T-cell (primary cell): ENCODE measurements at regions not wholly inside any gene's neighbourhood (a gene's known extent, or its start where the extent isn't known, plus 50 kb on each side); places are given as distances from the start of the nearest gene placed in this dataset.

ENCODE experiments used
- ATAC-seq, 4 experiments: fragments of 200-7000 bp in 3 of 4; fragments of 150-1000 bp in 1 of 4; cut with Tn5 transposase; replicated peaks in 1 of 4; 1 replicate in 3 of 4; 2 replicates in 1 of 4; pipeline ENCODE4 v1.10.0; 2021; ENCODE audit warnings: moderate library complexity in 3 of 4, mild to moderate bottlenecking in 2 of 4, moderate number of reproducible peaks in 1 of 4
- CTCF ChIA-PET, 2 donors: fragments of 300-600 bp; sonication (Branson Sonifier 250); formaldehyde crosslinking; loops; one replicate each; lab custom pipeline; 2022; ENCODE audit warnings: antibody characterized with exemption in 2 of 2; lab: Charles Lee
- POLR2A ChIA-PET, 2 donors: fragments of 300-600 bp; sonication (Branson Sonifier 250); formaldehyde crosslinking; loops; one replicate each; lab custom pipeline; 2022; ENCODE audit warnings: antibody characterized with exemption in 2 of 2; lab: Charles Lee
- DNase-seq, 35 experiments: peaks; one replicate each; pipeline versions ENCODE4 v3.0.0 to v3.0.0-alpha.2; 2013 to 2023
- H3K27ac ChIP-seq: one replicate; pipeline ENCODE4 v1.5.1; 2013; ENCODE audit warnings: low read length
- H3K27me3 ChIP-seq, 2 experiments: replicated peaks in 1 of 2; 1 replicate in 1 of 2; 2 replicates in 1 of 2; pipeline versions ENCODE4 v1.6.1 to v1.7.0; 2013; ENCODE audit warnings: low read length in 1 of 2, mixed read lengths in 1 of 2; ENCODE audit not compliant: control insufficient read depth in 2 of 2, insufficient read depth in 2 of 2; ENCODE audit errors: extremely low read depth in 1 of 2
- H3K36me3 ChIP-seq, 2 donors: 1 replicate in 1 of 2; 2 replicates in 1 of 2; pipeline versions ENCODE4 v1.6.1 to v1.7.0; 2013; ENCODE audit warnings: low read length in 1 of 2; ENCODE audit not compliant: control insufficient read depth in 2 of 2, insufficient read depth in 1 of 2; ENCODE audit errors: extremely low read depth in 1 of 2
- H3K4me1 ChIP-seq, 2 experiments: 1 replicate in 1 of 2; 2 replicates in 1 of 2; pipeline versions ENCODE4 v1.6.1 to v1.7.0; 2013; ENCODE audit warnings: low read length in 2 of 2, mixed read lengths in 1 of 2; ENCODE audit not compliant: insufficient read depth in 2 of 2, control insufficient read depth in 1 of 2; ENCODE audit errors: extremely low read depth in 1 of 2
- H3K4me3 ChIP-seq, 2 donors: 1 replicate in 1 of 2; 2 replicates in 1 of 2; pipeline versions ENCODE4 v1.5.1 to v1.7.0; 2013; ENCODE audit warnings: mild to moderate bottlenecking in 2 of 2, low read length in 1 of 2, moderate library complexity in 1 of 2; ENCODE audit not compliant: control insufficient read depth in 1 of 2; ENCODE audit errors: extremely low read depth in 1 of 2
- H3K9me3 ChIP-seq: 2 replicates; pipeline ENCODE4 v1.7.0; 2013
- H3K27ac Mint-ChIP-seq, 2 donors: one replicate each; pipeline ENCODE4 v1.8.0; 2020 to 2021; ENCODE audit warnings: mild to moderate bottlenecking in 2 of 2, mixed read lengths in 2 of 2
- H3K27me3 Mint-ChIP-seq, 2 donors: one replicate each; pipeline ENCODE4 v1.8.0; 2021 to 2022; ENCODE audit warnings: mixed read lengths in 2 of 2
- H3K36me3 Mint-ChIP-seq: one replicate; pipeline ENCODE4 v1.8.0; 2021; ENCODE audit warnings: mixed read lengths
- H3K4me1 Mint-ChIP-seq, 3 donors: one replicate each; pipeline ENCODE4 v1.8.0; 2020 to 2022; ENCODE audit warnings: mixed read lengths in 3 of 3, mild to moderate bottlenecking in 1 of 3
- H3K4me3 Mint-ChIP-seq, 3 donors: one replicate each; pipeline ENCODE4 v1.8.0; 2020 to 2022; ENCODE audit warnings: mild to moderate bottlenecking in 3 of 3, mixed read lengths in 3 of 3, moderate library complexity in 3 of 3
- H3K9me3 Mint-ChIP-seq, 3 donors: one replicate each; pipeline ENCODE4 v1.8.0; 2020 to 2022; ENCODE audit warnings: mixed read lengths in 3 of 3
- WGBS: methylation state at CpG from one replicate; pipeline ENCODE4 v1.1.5; 2013; ENCODE audit warnings: missing lambda C conversion rate; ENCODE audit not compliant: insufficient coverage; 5-methylcytosine and 5-hydroxymethylcytosine counted together

DNA sequence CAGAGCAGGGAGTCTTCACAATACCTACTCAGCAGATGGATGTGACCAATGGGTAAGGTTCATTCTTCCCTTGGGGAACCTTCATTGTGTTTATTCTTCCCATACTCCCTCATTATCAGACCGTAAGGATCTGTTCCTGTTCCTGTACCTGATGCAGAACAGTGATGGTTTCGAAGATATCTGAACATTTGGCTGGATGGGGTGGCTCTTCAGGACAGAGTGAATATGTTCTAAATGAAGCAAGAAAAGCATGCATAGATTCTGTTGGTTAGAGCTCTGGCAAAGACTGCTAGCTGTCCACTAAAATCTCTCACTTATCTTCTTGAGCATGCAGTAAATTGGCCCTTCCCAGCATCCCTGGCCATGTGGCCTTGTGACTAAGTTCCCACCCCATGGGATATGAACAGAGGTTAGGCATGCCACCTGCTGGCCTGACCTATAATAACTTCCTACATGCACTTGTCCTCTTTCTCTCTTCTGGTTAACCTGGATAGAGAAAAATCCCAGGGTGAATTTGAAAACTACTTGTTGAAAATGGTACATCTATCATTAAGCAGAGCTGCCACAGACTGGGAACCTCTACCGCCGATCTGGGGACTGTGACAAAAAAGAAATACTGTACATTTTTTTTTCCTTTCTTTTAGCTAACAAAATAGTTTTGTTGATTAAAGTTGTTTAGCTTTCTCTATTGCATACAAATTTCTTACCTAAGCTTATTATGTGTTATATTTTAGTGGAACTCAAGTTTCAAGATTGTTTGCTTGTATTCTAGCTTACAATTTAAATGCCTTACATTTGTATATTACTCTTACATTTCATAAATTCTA lies 60.0 kb upstream of the BANK1 start:
- H3K36me3 Mint-ChIP-seq, result no peaks in the 10 kb centered on the region
- WGBS, result no CpG with 5 or more reads among the region's 4 CpGs
- CTCF ChIA-PET, result interaction anchor here (0.5 to 2.9 kb wide), 14 partner anchors 19 to 1637 kb away, joined by 3 to 25 read pairs (median 3); partner anchors contain the start of gene BDH2 (in 1 of the 2)
- H3K27me3 Mint-ChIP-seq, result peaks cover 1 to 9% of the 10 kb centered on the region in 2 donors
- no peaks in the 10 kb centered on the region for H3K4me1 ChIP-seq
- H3K4me3 ChIP-seq, result no peak overlapping the region
- no peak overlapping the region for H3K27ac Mint-ChIP-seq
- H3K9me3 ChIP-seq, result no peaks in the 10 kb centered on the region
- no peaks in the 10 kb centered on the region for H3K27me3 ChIP-seq
- H3K27ac ChIP-seq, result no peak overlapping the region
- no peaks in the 10 kb centered on the region for H3K36me3 ChIP-seq
- no peak overlapping the region for H3K4me3 Mint-ChIP-seq
- peak in 31 of 35 experiments; percentile 0 to 67 (median 19) for DNase-seq
- POLR2A ChIA-PET, result interaction anchor here in 1 of 2 donors (0.6 kb wide), 1 partner anchor 10 kb away, joined by 3 read pairs; no protein-coding TSS in a partner anchor
- peak in 3 of 4 experiments; percentile 56 to 68 (median 65) for ATAC-seq
- no peaks in the 10 kb centered on the region for H3K9me3 Mint-ChIP-seq
- peaks cover 0 to 1% (median 0%) of the 10 kb centered on the region in 3 donors for H3K4me1 Mint-ChIP-seq

DNA sequence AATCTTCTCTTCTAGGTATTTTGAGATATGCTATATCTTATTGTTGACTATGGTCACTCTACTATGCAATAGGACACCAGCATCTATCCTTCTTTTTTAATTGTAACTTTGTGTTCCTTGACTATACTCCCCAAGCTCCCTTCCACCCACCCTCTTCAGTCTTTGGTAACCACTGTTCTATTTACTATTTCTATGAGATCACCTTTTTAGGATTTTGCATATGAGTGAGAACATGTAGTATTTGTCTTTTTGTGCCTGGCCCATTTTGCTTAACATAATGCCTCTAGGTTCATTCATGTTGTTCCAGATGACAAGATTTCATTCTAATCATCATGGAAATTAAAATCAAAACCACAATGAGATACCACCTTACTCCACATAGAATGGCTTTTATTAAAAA lies 63.3 kb upstream of the BANK1 start:
- no peaks in the 10 kb centered on the region for H3K36me3 Mint-ChIP-seq
- H3K27me3 Mint-ChIP-seq, result peaks cover 0 to 4% of the 10 kb centered on the region in 2 donors
- Histone ChIP-seq H3K36me3 (no peaks in the 10 kb centered on the region), H3K27me3 (no peaks in the 10 kb centered on the region), H3K9me3 (no peaks in the 10 kb centered on the region), H3K4me1 (peaks cover 0 to 2% of the 10 kb centered on the region in 2 experiments), H3K4me3 (no peak overlapping the region), H3K27ac (no peak overlapping the region)
- no peak overlapping the region for H3K4me3 Mint-ChIP-seq
- no peak overlapping the region for H3K27ac Mint-ChIP-seq
- ATAC-seq (no peak), DNase-seq (no peak)
- ChIA-PET POLR2A (no interaction called here), CTCF (interaction anchor here in 1 of 2 donors (0.6 kb wide), 1 partner anchor 275 kb away, joined by 3 read pairs; no protein-coding TSS in a partner anchor)
- no peaks in the 10 kb centered on the region for H3K9me3 Mint-ChIP-seq
- peaks cover 6 to 10% (median 8%) of the 10 kb centered on the region in 3 donors for H3K4me1 Mint-ChIP-seq

DNA sequence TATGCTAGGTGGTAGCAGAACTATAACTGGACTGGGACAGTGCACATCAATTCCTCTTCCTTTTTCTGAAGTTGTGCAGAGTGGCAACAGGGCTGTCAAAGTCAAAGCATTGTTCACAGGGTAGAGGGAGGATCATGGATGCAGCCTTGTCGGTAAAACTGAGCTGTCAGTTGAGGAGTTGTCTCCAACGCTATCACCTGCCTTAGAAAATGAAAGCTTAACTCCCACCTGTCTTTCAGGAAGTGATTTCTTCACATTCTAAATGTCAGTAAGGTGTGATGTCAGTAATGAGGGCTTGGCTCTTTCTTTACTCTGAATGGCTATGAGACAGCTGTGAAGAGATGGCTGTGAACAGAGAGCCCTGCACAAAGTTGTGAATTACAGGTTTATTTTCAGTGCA lies 66.4 kb upstream of the BANK1 start:
- ATAC-seq (peak in 2 of 4 experiments; percentile 44 to 49), DNase-seq (peak in 1 of 35 experiments; percentile 5)
- H3K27ac Mint-ChIP-seq, result peak overlapping the region in 1 of 2 donors; percentile 41
- H3K36me3 ChIP-seq, result no peaks in the 10 kb centered on the region
- no peaks in the 10 kb centered on the region for H3K9me3 ChIP-seq
- ChIA-PET CTCF (interaction anchor here in 1 of 2 donors (0.7 to 1.1 kb wide), 2 partner anchors 554 to 1631 kb away, joined by 3 read pairs; no protein-coding TSS in a partner anchor), POLR2A (no interaction called here)
- no peak overlapping the region for H3K4me3 ChIP-seq
- no peaks in the 10 kb centered on the region for H3K9me3 Mint-ChIP-seq
- no peaks in the 10 kb centered on the region for H3K36me3 Mint-ChIP-seq
- no peaks in the 10 kb centered on the region for H3K27me3 ChIP-seq
- peak overlapping the region in 2 of 3 donors; percentile 2 to 35 for H3K4me3 Mint-ChIP-seq
- no peak overlapping the region for H3K27ac ChIP-seq
- H3K4me1 ChIP-seq, result peaks cover 0 to 2% of the 10 kb centered on the region in 2 experiments
- 40% methylated on average over 1 of the region's 2 CpGs for WGBS
- H3K27me3 Mint-ChIP-seq, result peaks cover 0 to 4% of the 10 kb centered on the region in 2 donors
- peaks cover 6 to 8% (median 8%) of the 10 kb centered on the region in 3 donors for H3K4me1 Mint-ChIP-seq

DNA sequence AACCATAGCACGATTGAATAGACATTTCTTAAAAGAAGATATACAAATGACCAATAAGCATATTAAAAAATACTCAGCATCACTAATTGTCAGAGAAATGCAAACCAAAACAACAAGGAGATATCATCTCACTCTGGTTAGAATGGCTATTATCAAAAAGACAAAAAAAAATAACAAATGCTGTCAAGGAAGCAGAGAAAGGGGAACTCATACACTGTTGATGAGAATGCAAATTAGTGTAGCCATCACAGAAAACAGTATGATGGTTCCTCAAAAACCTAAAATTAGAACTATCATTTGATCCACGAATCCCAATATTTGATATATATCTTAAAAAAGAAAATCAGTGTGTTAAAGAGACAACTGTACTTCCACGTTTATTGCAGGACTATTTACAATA lies 71.7 kb upstream of the BANK1 start:
- H3K4me3 Mint-ChIP-seq, result no peak overlapping the region
- peaks cover 0 to 2% (median 0%) of the 10 kb centered on the region in 3 donors for H3K4me1 Mint-ChIP-seq
- Histone ChIP-seq H3K4me3 (no peak overlapping the region), H3K27me3 (no peaks in the 10 kb centered on the region), H3K27ac (no peak overlapping the region), H3K36me3 (no peaks in the 10 kb centered on the region), H3K4me1 (no peaks in the 10 kb centered on the region), H3K9me3 (no peaks in the 10 kb centered on the region)
- peaks cover 7 to 24% (median 7%) of the 10 kb centered on the region in 3 donors for H3K9me3 Mint-ChIP-seq
- WGBS, result no CpG with 5 or more reads among the region's 3 CpGs
- no peaks in the 10 kb centered on the region for H3K27me3 Mint-ChIP-seq
- ChIA-PET CTCF (no interaction called here), POLR2A (interaction anchor here in 1 of 2 donors (0.6 kb wide), 1 partner anchor 13 kb away, joined by 4 read pairs; no protein-coding TSS in a partner anchor)
- no peak for DNase-seq
- no peaks in the 10 kb centered on the region for H3K36me3 Mint-ChIP-seq
- H3K27ac Mint-ChIP-seq, result no peak overlapping the region
- no peak for ATAC-seq

DNA sequence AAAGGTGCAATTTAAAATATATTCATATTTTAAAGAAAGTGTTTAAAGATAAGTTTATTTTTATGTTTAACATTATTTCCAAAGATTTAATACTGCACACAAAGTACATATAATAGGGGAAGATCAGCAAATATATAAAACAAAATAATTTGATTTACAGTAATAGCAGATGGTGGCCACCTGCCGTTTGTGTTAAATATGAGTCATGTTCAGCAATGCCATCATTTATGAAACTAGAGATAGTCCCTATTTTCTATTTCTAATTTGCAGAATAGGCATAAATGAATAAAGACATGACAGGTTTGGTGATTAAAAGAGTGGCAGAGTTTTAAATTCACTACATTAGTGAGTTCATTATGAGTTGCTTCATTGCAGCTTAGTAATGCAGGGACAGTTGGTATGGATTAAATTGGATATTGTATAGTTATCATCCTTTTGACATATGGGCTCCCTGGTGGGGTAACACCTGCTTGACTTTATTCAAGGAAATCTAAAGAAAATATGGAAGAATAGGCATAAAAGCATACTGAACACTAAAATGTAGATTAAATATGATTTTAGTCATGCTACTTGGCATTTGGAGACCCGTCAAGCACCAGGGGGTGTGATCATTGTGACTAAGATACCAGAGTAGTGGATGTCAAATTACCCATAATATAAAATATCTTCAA lies 78.8 kb upstream of the BANK1 start:
- Histone ChIP-seq H3K36me3 (no peaks in the 10 kb centered on the region), H3K27ac (no peak overlapping the region), H3K4me1 (no peaks in the 10 kb centered on the region), H3K9me3 (no peaks in the 10 kb centered on the region), H3K27me3 (peaks cover 0 to 2% of the 10 kb centered on the region in 2 experiments), H3K4me3 (no peak overlapping the region)
- ChIA-PET POLR2A (no interaction called here), CTCF (interaction anchor here in 1 of 2 donors (0.6 kb wide), 1 partner anchor 19 kb away, joined by 3 read pairs; no protein-coding TSS in a partner anchor)
- ATAC-seq (no peak), DNase-seq (no peak)
- no peak overlapping the region for H3K27ac Mint-ChIP-seq
- peaks cover 0 to 3% of the 10 kb centered on the region in 2 donors for H3K27me3 Mint-ChIP-seq
- no peaks in the 10 kb centered on the region for H3K4me1 Mint-ChIP-seq
- H3K36me3 Mint-ChIP-seq, result no peaks in the 10 kb centered on the region
- WGBS, result no CpG with 5 or more reads among the region's 2 CpGs
- peaks cover 3 to 11% (median 8%) of the 10 kb centered on the region in 3 donors for H3K9me3 Mint-ChIP-seq
- no peak overlapping the region for H3K4me3 Mint-ChIP-seq

DNA sequence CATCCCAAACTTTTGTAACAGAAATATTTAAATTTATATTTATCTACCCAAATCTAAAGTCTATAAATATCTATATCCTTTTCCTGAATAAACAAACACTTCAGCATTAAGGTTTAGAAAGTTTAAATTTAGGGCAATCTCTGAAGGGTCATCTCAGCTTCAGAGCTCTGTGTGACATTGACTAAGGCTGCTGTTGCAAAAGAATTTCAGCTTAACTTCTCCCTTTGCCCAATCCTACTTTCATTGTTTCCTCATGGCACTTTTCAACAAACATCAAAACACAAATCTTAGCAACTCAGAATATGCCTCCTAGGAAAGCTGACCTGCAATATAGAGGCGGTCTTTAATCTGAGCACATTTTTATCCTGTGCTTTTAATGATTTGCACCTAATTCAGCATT lies 79.7 kb upstream of the BANK1 start:
- CTCF ChIA-PET, result interaction anchor here in 1 of 2 donors (0.6 kb wide), 1 partner anchor 20 kb away, joined by 3 read pairs; no protein-coding TSS in a partner anchor
- H3K9me3 Mint-ChIP-seq, result peaks cover 5 to 19% (median 9%) of the 10 kb centered on the region in 3 donors
- H3K4me3 Mint-ChIP-seq, result no peak overlapping the region
- no peak for ATAC-seq
- H3K4me3 ChIP-seq, result no peak overlapping the region
- POLR2A ChIA-PET, result no interaction called here
- H3K36me3 Mint-ChIP-seq, result no peaks in the 10 kb centered on the region
- no peaks in the 10 kb centered on the region for H3K36me3 ChIP-seq
- WGBS, result 100% methylated on average over 1 of the region's 1 CpG
- DNase-seq, result no peak
- H3K4me1 ChIP-seq, result no peaks in the 10 kb centered on the region
- H3K4me1 Mint-ChIP-seq, result no peaks in the 10 kb centered on the region
- H3K27me3 ChIP-seq, result peaks cover 0 to 2% of the 10 kb centered on the region in 2 experiments
- no peaks in the 10 kb centered on the region for H3K9me3 ChIP-seq
- H3K27ac ChIP-seq, result no peak overlapping the region
- no peak overlapping the region for H3K27ac Mint-ChIP-seq
- H3K27me3 Mint-ChIP-seq, result peaks cover 0 to 3% of the 10 kb centered on the region in 2 donors
